ENCODE measurements at regions not wholly inside any gene's neighbourhood (a gene's known extent, or its start where the extent isn't known, plus 50 kb on each side); places are given as distances from the start of the nearest gene placed in this dataset.
A peak's percentile ranks its signal among the peaks of the same experiment; 100 is the strongest.
"Not testable (repeated sequence)": the region's sequence is repeated elsewhere in the genome, so short reads cannot be mapped to it uniquely, and the experiment has no call there.

DNA sequence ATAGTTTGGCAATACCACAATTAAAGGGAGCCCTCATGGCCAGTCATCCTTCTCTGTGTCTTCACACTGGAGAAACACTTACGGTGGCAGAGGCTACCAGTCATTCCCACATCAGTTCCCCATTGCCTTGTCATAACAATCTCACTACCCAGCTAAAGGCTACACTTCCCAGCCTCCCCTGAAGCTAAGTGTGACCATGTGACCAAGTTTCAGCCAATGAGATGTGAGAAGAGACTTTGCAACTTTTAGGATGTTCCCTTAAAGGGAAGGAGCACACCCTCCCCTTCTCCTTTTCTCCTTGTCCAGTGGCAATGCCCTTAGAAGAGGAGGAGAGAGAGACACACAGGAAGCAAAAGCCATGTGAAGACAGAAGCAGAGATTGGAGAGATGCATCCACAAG lies 89.0 kb upstream of the RAB12 start:
- Mint-ChIP-seq H3K36me3 (no peaks in the 10 kb centered on the region), H3K4me1 (peaks cover 0 to 4% (median 0%) of the 10 kb centered on the region in 4 donors), H3K27me3 (peaks cover 11% of the 10 kb centered on the region), H3K9me3 (peaks cover 2 to 12% (median 7%) of the 10 kb centered on the region in 7 donors), H3K27ac (no peak overlapping the region), H3K4me3 (no peak overlapping the region)
- H3K4me1 ChIP-seq (ENCODE audit: control insufficient read depth, insufficient read depth, low read length, poor library complexity, severe bottlenecking): no peaks in the 10 kb centered on the region
- DNase-seq (no peak), ATAC-seq (ENCODE audit: low read depth in 2 of 2) (no peak)
- no peak overlapping the region for H3K27ac ChIP-seq (ENCODE audit: insufficient read depth, low read length, poor library complexity, severe bottlenecking)
- H3K9me3 ChIP-seq (ENCODE audit: control insufficient read depth in 2 of 2, low read length in 2 of 2): no peaks in the 10 kb centered on the region
- no peaks in the 10 kb centered on the region for H3K36me3 ChIP-seq (ENCODE audit: control insufficient read depth, insufficient read depth, low read length)
- no peak overlapping the region for H3K4me3 ChIP-seq (ENCODE audit: low read depth, low read length)
- peaks cover 2% of the 10 kb centered on the region for H3K27me3 ChIP-seq (ENCODE audit: control insufficient read depth, insufficient read depth, low read length)

DNA sequence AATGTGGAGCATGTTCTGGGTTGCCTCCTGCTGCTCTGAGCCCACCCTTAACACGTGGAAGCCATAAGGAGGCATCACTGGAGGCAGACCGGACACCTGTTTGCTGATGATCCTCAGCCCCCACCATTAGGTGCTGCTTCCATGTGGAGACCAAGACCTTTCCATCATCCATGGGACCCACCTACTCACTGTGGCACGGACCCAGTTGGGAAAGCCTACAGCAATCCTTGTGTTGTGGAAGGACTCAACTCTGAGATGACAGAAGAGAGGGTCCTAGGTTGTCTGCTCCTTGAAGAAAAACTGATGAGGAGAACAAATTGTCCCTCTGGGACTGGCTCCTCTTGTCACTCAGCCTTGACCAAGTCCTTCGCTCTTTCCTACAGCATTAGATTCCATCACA lies 86.5 kb upstream of the RAB12 start:
- H3K36me3 ChIP-seq (ENCODE audit: control insufficient read depth, insufficient read depth, low read length): no peaks in the 10 kb centered on the region
- Mint-ChIP-seq H3K27me3 (peaks cover 15% of the 10 kb centered on the region), H3K4me3 (no peak overlapping the region), H3K27ac (no peak overlapping the region), H3K36me3 (no peaks in the 10 kb centered on the region), H3K9me3 (peaks cover 0 to 14% (median 7%) of the 10 kb centered on the region in 7 donors), H3K4me1 (peaks cover 0 to 5% (median 0%) of the 10 kb centered on the region in 4 donors)
- ATAC-seq (ENCODE audit: low read depth in 2 of 2) (no peak), DNase-seq (no peak)
- H3K27me3 ChIP-seq (ENCODE audit: control insufficient read depth, insufficient read depth, low read length): peaks cover 5% of the 10 kb centered on the region
- no peaks in the 10 kb centered on the region for H3K9me3 ChIP-seq (ENCODE audit: control insufficient read depth in 2 of 2, low read length in 2 of 2)
- no peaks in the 10 kb centered on the region for H3K4me1 ChIP-seq (ENCODE audit: control insufficient read depth, insufficient read depth, low read length, poor library complexity, severe bottlenecking)
- no peak overlapping the region for H3K4me3 ChIP-seq (ENCODE audit: low read depth, low read length)
- no peak overlapping the region for H3K27ac ChIP-seq (ENCODE audit: insufficient read depth, low read length, poor library complexity, severe bottlenecking)

DNA sequence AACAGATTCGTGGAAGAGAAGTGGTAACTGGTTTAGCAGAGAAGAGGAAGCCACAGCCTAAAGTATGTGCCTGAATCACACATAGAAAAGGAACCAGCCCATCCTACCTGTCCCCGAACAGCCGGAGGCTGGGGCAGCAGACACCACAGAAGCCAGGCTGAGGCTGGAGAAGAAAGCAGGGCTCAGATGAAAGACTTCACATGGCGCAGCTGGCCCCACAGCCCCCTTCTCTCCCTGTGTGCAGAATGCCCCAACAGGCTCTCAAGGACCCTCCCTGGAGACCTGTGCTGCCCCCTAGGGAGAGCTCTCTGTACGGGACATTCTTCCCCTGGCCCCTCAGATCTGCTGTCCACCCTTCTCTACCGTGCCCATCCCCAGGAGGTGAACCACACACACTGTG lies 83.5 kb upstream of the RAB12 start:
- DNase-seq (peak in 1 of 3 donors; percentile 9), ATAC-seq (ENCODE audit: low read depth in 2 of 2) (no peak)
- H3K9me3 ChIP-seq (ENCODE audit: control insufficient read depth in 2 of 2, low read length in 2 of 2): peaks cover under 1 to 10% of the 10 kb centered on the region in 2 experiments
- H3K4me3 Mint-ChIP-seq: no peak overlapping the region
- H3K27ac ChIP-seq (ENCODE audit: insufficient read depth, low read length, poor library complexity, severe bottlenecking): no peak overlapping the region
- H3K9me3 Mint-ChIP-seq: peaks cover 3 to 18% (median 11%) of the 10 kb centered on the region in 7 donors
- H3K4me1 ChIP-seq (ENCODE audit: control insufficient read depth, insufficient read depth, low read length, poor library complexity, severe bottlenecking): no peaks in the 10 kb centered on the region
- no peak overlapping the region for H3K4me3 ChIP-seq (ENCODE audit: low read depth, low read length)
- H3K27me3 ChIP-seq (ENCODE audit: control insufficient read depth, insufficient read depth, low read length): peaks cover 5% of the 10 kb centered on the region
- H3K27me3 Mint-ChIP-seq: peaks cover 20% of the 10 kb centered on the region
- peaks cover 0 to 5% (median 0%) of the 10 kb centered on the region in 4 donors for H3K4me1 Mint-ChIP-seq
- no peak overlapping the region for H3K27ac Mint-ChIP-seq
- H3K36me3 Mint-ChIP-seq: no peaks in the 10 kb centered on the region
- no peaks in the 10 kb centered on the region for H3K36me3 ChIP-seq (ENCODE audit: control insufficient read depth, insufficient read depth, low read length)

DNA sequence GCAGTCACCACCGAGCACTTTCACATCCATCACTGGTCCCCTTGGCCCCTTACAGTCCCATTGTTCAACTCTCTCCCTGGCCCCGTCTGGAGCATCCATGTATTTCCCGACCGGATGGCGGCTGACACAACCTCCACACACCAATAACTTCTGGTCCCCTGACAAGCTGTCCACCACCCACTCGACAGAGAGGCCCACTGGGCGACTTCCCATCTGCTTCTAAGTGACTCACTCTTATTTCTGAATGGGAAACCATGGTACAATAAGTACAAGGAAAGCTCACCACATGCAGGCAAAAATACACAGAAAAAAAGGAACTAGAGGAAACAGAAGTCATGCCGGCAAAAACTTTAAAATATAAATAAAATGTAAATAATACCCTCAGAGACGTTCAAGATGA lies 82.9 kb upstream of the RAB12 start:
- DNase-seq: no peak
- peaks cover 3 to 22% (median 13%) of the 10 kb centered on the region in 7 donors for H3K9me3 Mint-ChIP-seq
- H3K4me3 Mint-ChIP-seq: no peak overlapping the region
- no peak overlapping the region for H3K27ac Mint-ChIP-seq
- peaks cover 17% of the 10 kb centered on the region for H3K27me3 Mint-ChIP-seq
- no peaks in the 10 kb centered on the region for H3K36me3 Mint-ChIP-seq
- peaks cover 0 to 5% (median 0%) of the 10 kb centered on the region in 4 donors for H3K4me1 Mint-ChIP-seq
- no peaks in the 10 kb centered on the region for H3K4me1 ChIP-seq (ENCODE audit: control insufficient read depth, insufficient read depth, low read length, poor library complexity, severe bottlenecking)
- ATAC-seq (ENCODE audit: low read depth in 2 of 2): no peak
- H3K27me3 ChIP-seq (ENCODE audit: control insufficient read depth, insufficient read depth, low read length): peaks cover 5% of the 10 kb centered on the region
- H3K4me3 ChIP-seq (ENCODE audit: low read depth, low read length): no peak overlapping the region
- H3K27ac ChIP-seq (ENCODE audit: insufficient read depth, low read length, poor library complexity, severe bottlenecking): no peak overlapping the region
- H3K36me3 ChIP-seq (ENCODE audit: control insufficient read depth, insufficient read depth, low read length): no peaks in the 10 kb centered on the region
- peaks cover 5 to 16% of the 10 kb centered on the region in 2 experiments for H3K9me3 ChIP-seq (ENCODE audit: control insufficient read depth in 2 of 2, low read length in 2 of 2)

DNA sequence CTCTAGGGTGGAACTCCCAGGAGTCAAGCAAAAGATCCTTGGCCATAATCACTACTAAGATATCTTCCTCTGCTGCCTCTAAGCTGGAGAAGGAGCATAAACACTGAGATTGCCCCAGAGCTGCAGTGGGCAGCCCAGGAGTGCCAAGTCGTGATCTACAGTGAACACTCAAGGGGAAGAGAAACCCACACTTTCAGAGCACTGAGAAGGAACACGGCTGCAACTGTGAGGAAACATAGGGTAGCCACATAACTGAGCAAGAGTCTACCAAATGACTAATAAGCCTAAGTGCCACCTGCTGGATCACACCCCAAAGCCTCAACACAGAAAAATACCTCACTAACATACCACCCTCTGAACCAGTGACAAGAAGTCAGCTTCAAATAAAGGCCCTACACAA lies 79.6 kb upstream of the RAB12 start:
- peaks cover 4 to 44% (median 18%) of the 10 kb centered on the region in 7 donors for H3K9me3 Mint-ChIP-seq
- ATAC-seq (ENCODE audit: low read depth in 2 of 2) (no peak), DNase-seq (no peak)
- Histone ChIP-seq H3K27ac (ENCODE audit: insufficient read depth, low read length, poor library complexity, severe bottlenecking) (no peak overlapping the region), H3K27me3 (ENCODE audit: control insufficient read depth, insufficient read depth, low read length) (peaks cover 3% of the 10 kb centered on the region), H3K4me1 (ENCODE audit: control insufficient read depth, insufficient read depth, low read length, poor library complexity, severe bottlenecking) (no peaks in the 10 kb centered on the region), H3K9me3 (ENCODE audit: control insufficient read depth in 2 of 2, low read length in 2 of 2) (peaks cover 9 to 16% of the 10 kb centered on the region in 2 experiments), H3K4me3 (ENCODE audit: low read depth, low read length) (no peak overlapping the region), H3K36me3 (ENCODE audit: control insufficient read depth, insufficient read depth, low read length) (no peaks in the 10 kb centered on the region)
- no peaks in the 10 kb centered on the region for H3K36me3 Mint-ChIP-seq
- peaks cover 0 to 5% (median 0%) of the 10 kb centered on the region in 4 donors for H3K4me1 Mint-ChIP-seq
- H3K27ac Mint-ChIP-seq: no peak overlapping the region
- no peak overlapping the region for H3K4me3 Mint-ChIP-seq
- peaks cover 10% of the 10 kb centered on the region for H3K27me3 Mint-ChIP-seq

DNA sequence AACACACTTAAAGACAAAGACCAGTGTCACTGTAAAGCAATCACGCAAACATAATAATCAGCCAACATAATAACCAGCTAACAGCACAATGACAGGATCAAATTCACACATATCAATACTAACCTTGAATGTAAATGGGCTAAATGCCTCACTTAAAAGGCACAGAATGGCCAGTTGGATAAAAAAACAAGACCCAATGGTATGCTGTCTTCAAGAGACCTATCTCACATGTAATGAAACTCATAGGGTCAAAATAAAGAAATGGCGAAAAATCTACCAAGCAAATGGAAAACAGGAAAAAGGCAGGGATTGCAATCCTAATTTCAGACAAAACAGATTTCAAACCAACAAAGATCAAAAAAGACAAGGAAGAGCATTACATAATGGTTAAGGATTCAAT lies 78.2 kb upstream of the RAB12 start:
- not testable (repeated sequence) for H3K4me1 ChIP-seq (ENCODE audit: control insufficient read depth, insufficient read depth, low read length, poor library complexity, severe bottlenecking); H3K36me3 Mint-ChIP-seq; DNase-seq; H3K27ac Mint-ChIP-seq; H3K4me3 Mint-ChIP-seq; H3K27me3 ChIP-seq (ENCODE audit: control insufficient read depth, insufficient read depth, low read length); H3K36me3 ChIP-seq (ENCODE audit: control insufficient read depth, insufficient read depth, low read length); H3K4me1 Mint-ChIP-seq; H3K27ac ChIP-seq (ENCODE audit: insufficient read depth, low read length, poor library complexity, severe bottlenecking); ATAC-seq (ENCODE audit: low read depth in 2 of 2); H3K27me3 Mint-ChIP-seq; H3K4me3 ChIP-seq (ENCODE audit: low read depth, low read length)
- H3K9me3 ChIP-seq (ENCODE audit: control insufficient read depth in 2 of 2, low read length in 2 of 2): peaks cover 9 to 16% of the 10 kb centered on the region in 2 experiments
- H3K9me3 Mint-ChIP-seq: peaks cover 4 to 44% (median 18%) of the 10 kb centered on the region in 7 donors

DNA sequence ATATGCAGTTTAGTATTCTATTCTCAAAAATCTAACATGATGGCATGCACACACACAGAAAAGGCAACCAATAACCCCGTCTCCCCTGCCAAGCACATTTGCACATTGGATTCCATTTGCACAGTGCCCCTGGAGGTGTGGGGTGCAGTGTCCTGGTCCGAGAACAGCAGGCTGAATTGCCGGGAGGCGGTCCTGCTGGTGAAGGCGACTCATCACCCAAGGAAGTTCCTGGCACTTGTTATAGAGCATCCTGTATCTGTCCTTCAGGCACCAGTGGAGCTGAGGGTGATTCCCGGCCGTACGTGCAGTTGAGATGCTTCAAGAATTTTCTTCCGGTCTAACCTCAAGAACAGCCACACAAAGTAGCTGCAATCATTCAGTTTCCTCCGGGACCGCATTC lies 73.0 kb upstream of the RAB12 start:
- H3K4me1 Mint-ChIP-seq: peaks cover 0 to 4% (median 0%) of the 10 kb centered on the region in 4 donors
- H3K9me3 Mint-ChIP-seq: peaks cover 0 to 26% (median 7%) of the 10 kb centered on the region in 7 donors
- Histone ChIP-seq H3K9me3 (ENCODE audit: control insufficient read depth in 2 of 2, low read length in 2 of 2) (peaks cover 1 to 3% of the 10 kb centered on the region in 2 experiments), H3K4me3 (ENCODE audit: low read depth, low read length) (no peak overlapping the region), H3K27ac (ENCODE audit: insufficient read depth, low read length, poor library complexity, severe bottlenecking) (no peak overlapping the region), H3K36me3 (ENCODE audit: control insufficient read depth, insufficient read depth, low read length) (no peaks in the 10 kb centered on the region), H3K4me1 (ENCODE audit: control insufficient read depth, insufficient read depth, low read length, poor library complexity, severe bottlenecking) (no peaks in the 10 kb centered on the region), H3K27me3 (ENCODE audit: control insufficient read depth, insufficient read depth, low read length) (no peaks in the 10 kb centered on the region)
- H3K27me3 Mint-ChIP-seq: no peaks in the 10 kb centered on the region
- H3K4me3 Mint-ChIP-seq: no peak overlapping the region
- no peak for ATAC-seq (ENCODE audit: low read depth in 2 of 2)
- H3K27ac Mint-ChIP-seq: no peak overlapping the region
- DNase-seq: no peak
- no peaks in the 10 kb centered on the region for H3K36me3 Mint-ChIP-seq

DNA sequence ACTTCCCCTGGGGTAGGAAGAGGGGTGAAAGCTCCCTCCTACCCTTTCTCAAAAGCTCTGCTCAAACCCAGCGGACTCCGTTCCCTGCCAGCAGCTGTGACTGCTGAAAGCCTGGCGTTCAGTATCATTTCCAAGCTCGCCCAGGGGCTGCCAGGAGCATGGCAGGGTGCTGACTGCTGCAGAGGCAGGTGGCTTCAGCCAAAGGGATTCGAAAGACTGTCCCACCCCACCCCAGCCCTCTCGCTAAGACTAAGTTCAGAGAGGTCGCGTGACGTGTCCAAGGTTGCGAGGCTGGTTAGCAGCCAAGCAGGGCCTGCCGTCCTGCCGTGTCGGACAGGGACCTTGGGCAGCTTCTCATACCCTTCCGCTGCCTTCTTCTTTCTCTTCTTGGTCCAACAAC lies 72.3 kb upstream of the RAB12 start:
- H3K27ac Mint-ChIP-seq: no peak overlapping the region
- DNase-seq: no peak
- peaks cover 0 to 19% (median 3%) of the 10 kb centered on the region in 7 donors for H3K9me3 Mint-ChIP-seq
- no peaks in the 10 kb centered on the region for H3K36me3 ChIP-seq (ENCODE audit: control insufficient read depth, insufficient read depth, low read length)
- no peak overlapping the region for H3K4me3 ChIP-seq (ENCODE audit: low read depth, low read length)
- no peaks in the 10 kb centered on the region for H3K4me1 ChIP-seq (ENCODE audit: control insufficient read depth, insufficient read depth, low read length, poor library complexity, severe bottlenecking)
- H3K27me3 Mint-ChIP-seq: no peaks in the 10 kb centered on the region
- H3K36me3 Mint-ChIP-seq: no peaks in the 10 kb centered on the region
- H3K9me3 ChIP-seq (ENCODE audit: control insufficient read depth in 2 of 2, low read length in 2 of 2): peaks cover 0 to 3% of the 10 kb centered on the region in 2 experiments
- ATAC-seq (ENCODE audit: low read depth in 2 of 2): no peak
- no peaks in the 10 kb centered on the region for H3K27me3 ChIP-seq (ENCODE audit: control insufficient read depth, insufficient read depth, low read length)
- H3K4me1 Mint-ChIP-seq: peaks cover 0 to 4% (median 0%) of the 10 kb centered on the region in 4 donors
- no peak overlapping the region for H3K27ac ChIP-seq (ENCODE audit: insufficient read depth, low read length, poor library complexity, severe bottlenecking)
- no peak overlapping the region for H3K4me3 Mint-ChIP-seq
